GM10266 (cell line): ENCODE measurements at regions not wholly inside any gene's neighbourhood (a gene's known extent, or its start where the extent isn't known, plus 50 kb on each side); places are given as distances from the start of the nearest gene placed in this dataset.
A peak's percentile ranks its signal among the peaks of the same experiment; 100 is the strongest.

Source experiments
- DNase-seq: peaks from one replicate; pipeline ENCODE4 v3.0.0; 2012; ENCODE audit errors: extremely low spot score
- CTCF ChIP-seq: IDR thresholded peaks from 2 replicates; pipeline ENCODE4 v1.5.1; 2012; ENCODE audit warnings: mild to moderate bottlenecking, low read depth; ENCODE audit not compliant: control insufficient read depth, insufficient read depth; ENCODE audit errors: missing control alignments

GRCh38 chr20:51970858-51971257, 168.5 kb upstream of the SALL4 start:
- no peak for TF ChIP-seq CTCF
- no peak for DNase-seq

DNA sequence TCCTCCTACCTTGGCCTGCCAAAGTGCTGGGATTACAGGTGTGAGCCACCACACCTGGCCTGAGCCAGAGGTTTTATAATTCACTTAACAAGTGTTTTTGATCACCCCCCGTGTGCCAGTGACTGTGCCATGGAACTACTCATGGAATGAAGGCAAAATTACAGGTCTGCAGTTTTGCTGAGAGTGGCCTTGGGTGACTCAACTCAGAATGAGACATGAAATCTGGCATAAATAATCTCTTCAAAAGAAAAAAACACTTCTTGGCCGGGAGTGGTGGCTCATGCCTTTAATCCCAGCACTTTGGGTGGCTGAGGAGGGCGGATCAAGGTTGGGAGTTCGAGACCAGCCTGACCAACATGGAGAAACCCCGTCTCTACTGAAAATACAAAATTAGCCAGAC, 166.9 kb upstream of the SALL4 start:
- DNase-seq = no peak
- no peak for TF ChIP-seq CTCF

DNA sequence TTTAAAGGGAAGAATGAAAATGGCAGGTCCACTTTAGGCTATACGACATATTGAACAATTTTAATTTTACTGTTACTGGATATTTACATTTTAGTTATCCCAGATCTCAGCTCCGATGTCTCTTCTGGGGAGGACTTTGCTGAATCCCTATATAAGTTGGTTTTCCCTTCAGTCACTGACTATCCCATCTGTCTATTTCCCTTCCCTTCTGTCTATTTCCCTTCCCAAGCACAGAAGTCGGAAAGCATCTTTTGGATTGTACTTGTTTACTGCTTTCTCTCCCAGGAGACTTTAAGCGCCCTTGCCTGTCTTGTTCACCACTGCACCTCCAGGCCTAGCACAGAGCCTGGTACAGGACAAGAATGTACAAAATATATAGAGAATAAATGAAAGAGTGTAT, 165.8 kb upstream of the SALL4 start:
- no peak for TF ChIP-seq CTCF
- DNase-seq = no peak

- peak; percentile 31 for DNase-seq
- peak; percentile 48 for TF ChIP-seq CTCF
Observed at GRCh38 chr20:51966296-51966971, 164.1 kb upstream of the SALL4 start.

GRCh38 chr20:51961964-51962761, 159.8 kb upstream of the SALL4 start:
- no peak for DNase-seq

DNA sequence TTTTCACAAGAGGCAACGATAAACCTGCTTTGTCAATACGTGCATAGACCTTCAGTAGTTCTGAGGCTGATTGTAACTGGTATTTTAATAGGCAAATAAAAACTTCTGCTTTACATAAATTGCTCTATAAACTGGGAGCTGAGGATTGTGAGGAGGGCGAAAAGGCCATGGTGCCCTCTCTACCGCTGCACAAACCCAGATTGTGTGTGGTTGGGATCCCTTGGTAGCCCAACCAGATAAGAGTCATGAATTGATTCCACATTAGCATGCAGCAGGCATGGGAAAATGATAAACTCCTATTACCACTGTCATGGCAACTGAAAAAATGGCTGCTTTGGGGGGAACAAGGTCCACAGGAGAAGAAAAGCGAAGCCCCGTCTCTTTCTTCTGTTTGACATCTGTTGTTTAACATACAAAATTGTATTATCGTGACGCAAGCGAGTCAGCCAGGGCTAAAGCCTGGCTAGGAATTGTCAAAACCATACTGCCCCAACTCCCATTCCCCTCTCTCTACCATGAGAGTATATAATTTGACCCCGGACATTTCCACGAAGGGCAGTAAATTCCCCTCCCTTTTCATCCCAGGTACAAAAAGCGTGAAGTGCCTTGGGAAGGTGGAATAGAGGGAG, 157.8 kb upstream of the SALL4 start:
- no peak for TF ChIP-seq CTCF
- DNase-seq = no peak

More at GRCh38 chr20:51961964-51962761, 159.8 kb upstream of the SALL4 start:
- no peak for TF ChIP-seq CTCF
